ENCODE measurements at regions not wholly inside any gene's neighbourhood (a gene's known extent, or its start where the extent isn't known, plus 50 kb on each side); places are given as distances from the start of the nearest gene placed in this dataset.

DNA sequence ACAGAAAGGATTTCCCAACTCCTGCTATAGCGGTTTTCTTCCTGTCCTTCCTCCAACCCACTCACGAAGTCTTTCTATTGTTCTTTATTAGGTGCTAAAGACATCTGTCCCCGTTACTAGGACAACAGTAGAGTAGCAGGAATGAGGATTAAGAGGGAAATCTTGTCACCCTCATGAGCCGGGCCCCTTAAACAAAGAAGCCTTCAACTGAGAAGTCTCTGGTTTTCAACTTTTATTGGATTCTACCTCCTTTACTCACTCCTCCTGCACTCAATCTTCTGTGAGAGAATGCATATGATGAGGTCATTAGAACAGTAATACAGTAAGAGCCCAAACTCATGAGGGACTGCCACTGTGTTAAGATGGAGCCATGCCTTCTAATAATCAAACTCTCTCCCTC, 206.3 kb downstream of the OMA1 start:
- TF ChIP-seq CTCF (IDR thresholded peaks at IDR 0.05) (no peak), EZH2 (IDR thresholded peaks at IDR 0.05; ENCODE audit: borderline replicate concordance, insufficient read depth, low read depth, low read length, poor library complexity, severe bottlenecking) (no peak)
